Smooth muscle cell (in vitro differentiated cells): ENCODE measurements at regions not wholly inside any gene's neighbourhood (a gene's known extent, or its start where the extent isn't known, plus 50 kb on each side); places are given as distances from the start of the nearest gene placed in this dataset.

Experiments used
- DNase-seq: peaks from one replicate; lab custom pipeline; 2025; ENCODE audit not compliant: unreplicated experiment; lab: John Stamatoyannopoulos, UW
- H2AFZ ChIP-seq: fragments of 200-600 bp; sonication (generic); 2 replicates; pipeline ENCODE4 v1.6.0; 2016; ENCODE audit warnings: antibody characterized with exemption, low read depth, mild to moderate bottlenecking
- H3F3A ChIP-seq: fragments of 200-600 bp; sonication (generic); 2 replicates; pipeline ENCODE4 v1.6.0; 2017; ENCODE audit warnings: antibody characterized with exemption, low read depth
- H3K27ac ChIP-seq: fragments of 200-600 bp; sonication (generic); 2 replicates; pipeline ENCODE4 v1.5.1; 2016; ENCODE audit warnings: low read depth, mild to moderate bottlenecking
- H3K27me3 ChIP-seq: fragments of 200-600 bp; sonication (generic); 2 replicates; pipeline ENCODE4 v1.6.1; 2016; ENCODE audit warnings: low read depth, mild to moderate bottlenecking
- H3K36me3 ChIP-seq: fragments of 200-600 bp; sonication (generic); 2 replicates; pipeline ENCODE4 v1.5.1; 2016; ENCODE audit warnings: low read depth
- H3K4me1 ChIP-seq: fragments of 200-600 bp; sonication (generic); 2 replicates; pipeline ENCODE4 v1.5.1; 2016; ENCODE audit warnings: low read depth
- H3K4me2 ChIP-seq: fragments of 200-600 bp; sonication (generic); 2 replicates; pipeline ENCODE4 v1.6.0; 2016; ENCODE audit warnings: mild to moderate bottlenecking
- H3K4me3 ChIP-seq: fragments of 200-600 bp; sonication (generic); 2 replicates; pipeline ENCODE4 v1.5.1; 2016; ENCODE audit warnings: mild to moderate bottlenecking
- H3K79me2 ChIP-seq: fragments of 200-600 bp; sonication (generic); 2 replicates; pipeline ENCODE4 v1.6.0; 2016; ENCODE audit warnings: low read depth, mild to moderate bottlenecking
- H3K9ac ChIP-seq: fragments of 200-600 bp; sonication (generic); 2 replicates; pipeline ENCODE4 v1.6.0; 2016; ENCODE audit warnings: low read depth
- H3K9me3 ChIP-seq: fragments of 200-600 bp; sonication (generic); replicated peaks from 2 replicates; pipeline ENCODE4 v1.5.1; 2016; ENCODE audit warnings: low read depth
- H4K20me1 ChIP-seq: fragments of 200-600 bp; sonication (generic); 2 replicates; pipeline ENCODE4 v1.6.0; 2016; ENCODE audit warnings: low read depth
- CTCF ChIP-seq: fragments of 200-600 bp; sonication (generic); IDR thresholded peaks from 2 replicates; pipeline ENCODE4 v1.5.1; 2017; ENCODE audit warnings: borderline replicate concordance, mild to moderate bottlenecking, antibody characterized with exemption; ENCODE audit not compliant: insufficient read depth, poor library complexity, severe bottlenecking
- WGBS: methylation state at CpG from one replicate; pipeline ENCODE4 v1.1.7; 2016; ENCODE audit warnings: low lambda C conversion rate; 5-methylcytosine and 5-hydroxymethylcytosine counted together

- H3K4me2 ChIP-seq: no peak overlapping the region
- H3K4me3 ChIP-seq: no peak overlapping the region
- no peaks in the 10 kb centered on the region for H3K4me1 ChIP-seq
- DNase-seq: no peak
- no peak overlapping the region for H2AFZ ChIP-seq
- no peaks in the 10 kb centered on the region for H3K79me2 ChIP-seq
- H3K9me3 ChIP-seq: no peaks in the 10 kb centered on the region
- H3F3A ChIP-seq: no peaks in the 10 kb centered on the region
- H4K20me1 ChIP-seq: no peaks in the 10 kb centered on the region
- H3K9ac ChIP-seq: no peak overlapping the region
- H3K36me3 ChIP-seq: no peaks in the 10 kb centered on the region
- no peak for TF ChIP-seq CTCF
- no peak overlapping the region for H3K27ac ChIP-seq
- H3K27me3 ChIP-seq: no peaks in the 10 kb centered on the region
Measured at GRCh38 chr12:60035835-60036234, 440.0 kb downstream of the SLC16A7 start.

GRCh38 chr12:60042835-60043234 is 447.0 kb downstream of the SLC16A7 start:
- H3K4me1 ChIP-seq: no peaks in the 10 kb centered on the region
- H4K20me1 ChIP-seq: no peaks in the 10 kb centered on the region
- H3K36me3 ChIP-seq: no peaks in the 10 kb centered on the region
- DNase-seq: no peak
- no peak for TF ChIP-seq CTCF
- no peak overlapping the region for H3K27ac ChIP-seq
- no peaks in the 10 kb centered on the region for H3F3A ChIP-seq
- no peak overlapping the region for H3K9ac ChIP-seq
- H3K79me2 ChIP-seq: no peaks in the 10 kb centered on the region
- H3K9me3 ChIP-seq: no peaks in the 10 kb centered on the region
- no peak overlapping the region for H3K4me3 ChIP-seq
- H3K27me3 ChIP-seq: no peaks in the 10 kb centered on the region
- H3K4me2 ChIP-seq: no peak overlapping the region
- no peak overlapping the region for H2AFZ ChIP-seq

- WGBS: 81% methylated on average over 1 of the region's 1 CpG
- Histone ChIP-seq H3K9ac (no peak overlapping the region), H3K79me2 (no peaks in the 10 kb centered on the region), H3K9me3 (no peaks in the 10 kb centered on the region), H3K4me1 (no peaks in the 10 kb centered on the region), H4K20me1 (no peaks in the 10 kb centered on the region), H2AFZ (no peak overlapping the region), H3K4me3 (no peak overlapping the region), H3K27me3 (no peaks in the 10 kb centered on the region), H3F3A (no peaks in the 10 kb centered on the region), H3K27ac (no peak overlapping the region), H3K36me3 (no peaks in the 10 kb centered on the region), H3K4me2 (no peak overlapping the region)
- DNase-seq: no peak
- no peak for TF ChIP-seq CTCF
Measured at GRCh38 chr12:60043236-60043635, 447.4 kb downstream of the SLC16A7 start.

- no peak for TF ChIP-seq CTCF
- Histone ChIP-seq H3K4me3 (no peak overlapping the region), H3K9ac (no peak overlapping the region), H3K79me2 (no peaks in the 10 kb centered on the region), H3K4me2 (no peak overlapping the region), H3F3A (no peaks in the 10 kb centered on the region), H4K20me1 (no peaks in the 10 kb centered on the region), H3K4me1 (no peaks in the 10 kb centered on the region), H3K36me3 (no peaks in the 10 kb centered on the region), H3K27me3 (no peaks in the 10 kb centered on the region), H3K27ac (no peak overlapping the region), H3K9me3 (no peaks in the 10 kb centered on the region), H2AFZ (no peak overlapping the region)
- DNase-seq: no peak
- 88% methylated on average over 2 of the region's 2 CpGs for WGBS
Measured at GRCh38 chr12:60052483-60052882, 456.7 kb downstream of the SLC16A7 start.
